HT-29 (cell line): ENCODE measurements at regions not wholly inside any gene's neighbourhood (a gene's known extent, or its start where the extent isn't known, plus 50 kb on each side); places are given as distances from the start of the nearest gene placed in this dataset.

ENCODE experiments used
- DNase-seq: peaks from one replicate; pipeline ENCODE4 v3.0.0-alpha.2; 2015; ENCODE audit warnings: low spot score

DNA sequence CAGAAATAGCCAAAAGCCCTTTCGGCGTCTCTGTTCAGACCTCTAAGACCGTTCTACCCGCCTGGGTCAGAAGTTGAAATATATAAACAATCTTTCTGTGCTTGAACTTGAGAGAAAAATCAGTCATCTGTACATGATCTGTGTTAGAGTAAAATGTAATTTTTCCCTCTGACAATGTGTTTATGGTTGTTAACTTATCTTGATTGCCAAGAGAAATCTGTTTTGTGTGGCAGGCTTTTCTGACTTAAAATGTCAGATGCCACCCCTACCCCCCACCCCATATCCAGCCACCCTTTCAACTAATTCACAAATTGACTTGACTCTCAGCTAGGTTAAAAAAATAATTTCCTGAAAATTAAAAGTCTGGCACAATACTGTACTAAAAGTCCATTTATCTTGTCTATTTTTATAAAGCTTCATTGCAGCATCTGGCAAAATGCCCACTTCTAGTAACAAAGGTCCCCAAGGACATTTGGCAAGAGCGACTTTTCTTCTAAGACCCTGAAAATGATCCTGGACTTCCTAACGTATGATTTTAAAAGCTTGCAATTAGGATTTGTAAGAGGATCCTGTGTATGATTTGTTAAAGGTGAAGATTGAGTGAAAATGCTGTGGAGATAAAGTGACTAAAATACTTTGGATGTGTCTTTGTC lies 304.2 kb downstream of the EPHA4 start:
- no peak for DNase-seq

DNA sequence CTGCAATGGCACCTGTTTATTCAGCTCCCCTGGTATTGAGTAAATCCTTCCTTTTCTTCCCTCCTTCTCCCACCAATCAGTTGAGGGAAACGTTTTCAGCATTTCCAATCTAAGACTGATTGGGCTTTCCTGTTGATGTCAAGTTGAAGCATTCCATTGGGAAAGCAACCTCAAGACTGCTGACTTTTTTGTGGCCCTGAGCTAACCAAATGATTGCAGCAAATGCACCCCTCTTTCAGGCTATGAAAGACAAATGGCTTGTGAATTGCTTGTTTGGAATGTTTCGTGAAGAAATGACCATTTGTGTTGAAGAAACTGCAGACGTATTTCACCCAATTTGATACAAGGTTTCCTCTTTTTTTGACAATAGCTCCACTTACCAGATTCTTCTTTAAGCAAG lies 303.5 kb downstream of the EPHA4 start:
- DNase-seq = no peak

- no peak for DNase-seq
Measured at GRCh38 chr2:221270806-221271205, 301.3 kb downstream of the EPHA4 start.

DNA sequence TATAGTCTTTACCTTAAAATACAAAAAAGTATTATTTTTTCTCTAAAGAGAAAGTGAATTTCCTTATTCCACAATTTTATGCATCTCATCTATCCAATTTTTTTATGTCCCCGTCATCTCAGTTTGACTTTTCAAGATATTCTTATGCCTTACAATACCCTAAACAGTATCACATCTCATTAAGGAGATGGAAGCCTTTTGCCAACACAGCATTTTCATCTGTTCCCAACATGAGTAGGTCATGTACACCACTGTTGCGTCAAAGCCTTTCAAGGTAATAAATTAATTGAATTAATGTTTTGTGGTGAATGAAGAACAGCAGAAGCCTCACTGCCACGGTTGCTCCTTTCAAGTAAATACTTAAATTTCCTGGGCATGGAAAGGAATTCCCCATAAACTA lies 299.4 kb downstream of the EPHA4 start:
- DNase-seq = no peak

- no peak for DNase-seq
Measured at GRCh38 chr2:221276033-221276432, 296.1 kb downstream of the EPHA4 start.

GRCh38 chr2:221276601-221277000 lies 295.5 kb downstream of the EPHA4 start:
- DNase-seq = no peak

DNA sequence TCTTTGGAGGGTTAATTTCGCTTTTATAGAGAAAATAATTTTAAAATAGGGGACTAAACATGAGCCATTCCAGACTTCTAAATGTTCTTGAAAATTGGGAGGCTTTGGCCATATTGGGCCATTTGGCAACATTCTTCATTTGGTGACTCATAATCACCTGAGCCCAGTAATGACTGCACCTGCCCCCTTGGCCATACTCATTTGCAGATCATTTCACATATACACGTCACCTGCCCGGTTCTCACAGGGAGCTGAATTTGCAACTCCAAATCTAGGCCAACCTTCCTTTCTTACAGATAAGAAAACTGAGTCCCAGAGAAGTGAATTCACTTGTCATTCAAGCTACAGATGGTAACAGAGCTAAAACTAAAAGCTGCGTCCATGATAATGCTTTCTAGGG lies 289.7 kb downstream of the EPHA4 start:
- DNase-seq = no peak

DNA sequence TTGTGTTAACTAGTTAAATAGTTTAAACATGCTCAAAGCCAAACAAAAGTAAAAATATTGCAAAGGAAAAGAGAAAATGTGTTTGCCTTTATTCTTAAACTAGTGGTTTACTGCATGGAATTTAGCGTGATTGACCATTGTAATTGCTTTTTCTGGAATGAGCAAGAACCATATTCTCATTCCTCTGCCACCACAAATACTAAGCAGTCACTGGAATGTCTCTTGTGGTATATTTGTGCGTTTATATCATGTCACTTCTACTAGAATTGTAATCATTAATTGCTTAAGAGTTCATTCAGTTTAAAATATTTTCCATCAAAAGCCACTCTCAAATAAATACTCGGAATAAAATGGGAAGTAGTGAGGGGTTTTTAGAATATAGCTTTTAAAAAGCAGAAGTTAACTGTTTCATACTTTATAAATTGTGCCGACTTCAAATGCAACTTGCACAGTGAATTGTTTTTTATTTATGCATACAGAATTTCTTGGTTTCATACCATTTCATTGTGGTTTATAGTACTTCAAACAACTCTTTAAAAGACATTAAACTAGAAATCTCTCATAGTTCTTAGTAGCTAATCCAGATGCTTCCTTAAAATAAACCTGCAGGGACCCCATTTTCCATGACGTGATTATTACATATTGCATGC lies 288.1 kb downstream of the EPHA4 start:
- no peak for DNase-seq

- DNase-seq = no peak
Measured at GRCh38 chr2:221285148-221285547, 287.0 kb downstream of the EPHA4 start.

- no peak for DNase-seq
Measured at GRCh38 chr2:221286406-221286805, 285.7 kb downstream of the EPHA4 start.

DNA sequence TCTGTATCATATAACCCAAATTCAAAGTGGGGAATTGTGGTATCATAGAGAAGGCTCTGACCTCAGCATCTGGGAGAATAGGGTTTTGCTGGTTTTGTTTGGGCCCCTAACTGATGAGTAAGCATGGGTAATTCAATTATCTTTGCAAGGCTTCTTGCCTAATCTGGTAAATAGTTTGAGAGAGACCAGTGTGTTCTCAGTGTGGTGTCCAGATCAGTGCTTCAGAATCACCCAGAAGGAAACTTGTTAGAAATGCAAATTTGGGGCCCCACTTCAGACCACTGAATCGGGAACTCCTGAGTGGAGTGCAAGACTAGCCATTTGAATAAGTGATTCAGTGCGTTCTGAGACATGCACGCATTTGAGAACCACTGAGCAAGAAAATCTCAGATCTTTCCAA lies 282.7 kb downstream of the EPHA4 start:
- DNase-seq = no peak

GRCh38 chr2:221289846-221290245 lies 282.3 kb downstream of the EPHA4 start:
- no peak for DNase-seq

DNA sequence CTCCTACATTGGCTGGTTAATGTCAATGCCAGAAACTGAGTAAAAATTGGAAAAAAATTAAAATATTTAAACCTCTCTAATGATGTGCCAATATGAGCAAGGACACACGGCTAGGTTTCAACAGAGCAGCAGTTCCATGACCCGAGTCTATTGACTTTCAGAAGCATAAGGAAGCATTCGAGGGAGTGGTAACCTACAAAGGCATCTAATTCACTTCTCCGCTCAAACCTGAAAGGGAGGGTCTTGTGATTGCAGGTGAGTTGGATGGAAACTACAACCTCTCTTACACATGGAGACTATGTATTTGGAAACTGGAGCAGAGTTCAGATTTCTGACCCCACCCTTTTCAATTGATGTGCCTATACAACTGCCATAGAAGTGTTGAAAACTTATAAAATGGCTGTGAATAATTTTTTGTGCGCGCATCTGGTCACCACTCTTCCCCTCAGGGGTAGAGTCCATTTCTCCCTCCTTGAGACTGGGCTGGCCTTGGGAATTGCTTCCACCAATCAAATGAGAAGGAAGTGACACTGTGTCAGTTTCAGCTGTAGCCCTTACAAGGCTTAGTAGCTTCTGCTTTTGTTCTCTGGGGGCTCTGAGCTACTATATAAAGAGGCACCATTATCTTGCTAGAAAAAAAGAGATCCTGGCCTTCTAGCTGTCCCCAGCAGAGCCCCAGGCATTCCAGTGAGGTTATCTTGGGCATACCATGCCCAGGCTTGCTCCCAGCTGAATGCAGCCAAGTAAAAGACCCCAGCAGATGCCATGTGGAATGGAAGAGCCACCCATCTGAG lies 278.0 kb downstream of the EPHA4 start:
- DNase-seq = no peak

- DNase-seq = no peak
Measured at GRCh38 chr2:221304916-221305315, 267.2 kb downstream of the EPHA4 start.

- no peak for DNase-seq
Measured at GRCh38 chr2:221308507-221309066, 263.5 kb downstream of the EPHA4 start.

- no peak for DNase-seq
Measured at GRCh38 chr2:221309892-221310583, 262.1 kb downstream of the EPHA4 start.

GRCh38 chr2:221310730-221311129 lies 261.4 kb downstream of the EPHA4 start:
- no peak for DNase-seq

DNA sequence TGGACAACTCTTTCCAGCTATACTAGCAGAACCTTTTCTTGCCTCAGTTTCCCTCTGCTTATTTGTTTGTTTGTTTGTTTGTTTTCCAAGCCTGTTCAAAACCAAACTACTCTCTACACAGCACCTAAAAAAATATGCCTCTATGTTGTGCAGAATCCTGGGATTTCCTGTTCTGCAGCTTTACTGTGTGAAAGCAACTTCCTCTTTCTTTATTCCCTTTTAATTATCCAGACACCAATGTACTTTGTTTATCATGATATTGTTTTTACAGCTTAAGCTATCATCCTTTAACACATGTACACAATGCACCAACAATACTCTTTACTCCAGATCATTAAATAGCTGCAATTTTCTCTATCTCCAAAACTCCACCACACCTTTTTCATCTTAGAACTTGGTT lies 259.5 kb downstream of the EPHA4 start:
- no peak for DNase-seq

DNA sequence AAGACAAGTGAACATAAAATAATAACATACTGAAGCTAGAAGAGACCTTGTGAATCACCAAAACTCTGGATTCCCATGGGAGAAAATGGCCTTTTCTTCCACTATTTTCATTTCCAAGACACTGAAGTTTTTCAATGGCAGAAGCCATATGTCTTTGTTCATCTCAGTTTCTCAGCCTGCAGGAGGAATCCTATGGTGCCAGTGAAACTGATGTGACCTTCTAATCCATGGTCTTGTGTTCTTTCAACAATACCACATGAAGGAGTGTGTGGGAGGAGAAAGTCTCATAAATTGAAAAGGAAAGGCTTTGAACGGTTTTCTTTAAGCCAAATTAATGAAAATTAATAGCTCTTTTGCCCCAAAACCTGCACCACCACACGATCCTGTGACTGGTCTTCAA lies 257.3 kb downstream of the EPHA4 start:
- no peak for DNase-seq

DNA sequence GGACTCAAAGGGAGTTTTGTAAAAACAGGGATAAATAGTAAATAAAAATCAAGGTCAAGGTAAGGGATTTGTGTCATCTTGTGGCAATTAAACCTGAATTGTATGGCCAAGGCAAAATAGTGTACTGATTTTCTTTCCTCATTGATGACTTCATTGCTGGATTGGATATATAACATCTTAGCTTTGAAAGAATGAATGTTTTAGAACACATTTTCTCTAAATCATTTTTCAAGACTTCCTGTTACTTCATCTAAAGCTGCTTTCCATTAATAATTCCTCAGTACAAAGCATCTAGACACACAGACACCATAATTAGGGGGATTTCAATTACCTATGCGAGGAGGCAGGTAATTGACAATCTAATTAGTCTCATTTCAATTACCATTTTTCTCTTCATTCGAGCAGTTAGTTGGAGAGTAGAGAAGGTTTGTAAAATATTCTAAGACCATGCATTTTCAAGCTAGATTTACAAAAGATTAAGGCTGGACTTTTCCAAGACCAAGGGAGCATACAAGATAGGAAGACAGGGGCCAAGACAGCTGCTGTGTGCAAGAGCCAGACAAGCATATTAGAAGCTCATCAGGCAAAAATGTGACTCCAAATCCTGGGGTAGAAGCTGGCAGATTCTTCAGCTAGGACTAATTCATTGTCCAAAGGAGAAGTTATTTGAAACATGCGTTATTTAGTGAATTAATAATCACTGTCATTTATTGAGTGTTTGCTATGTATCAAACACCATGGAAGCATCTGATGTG lies 253.6 kb downstream of the EPHA4 start:
- no peak for DNase-seq

GRCh38 chr2:221322741-221323140 lies 249.4 kb downstream of the EPHA4 start:
- DNase-seq = no peak
